Neutrophil (primary cell): ENCODE measurements at regions not wholly inside any gene's neighbourhood (a gene's known extent, or its start where the extent isn't known, plus 50 kb on each side); places are given as distances from the start of the nearest gene placed in this dataset.

Experiments used
- H3K27ac ChIP-seq: fragments of 200-600 bp; sonication (generic); 2 replicates; pipeline ENCODE4 v1.5.1; 2016; ENCODE audit warnings: mild to moderate bottlenecking, moderate library complexity
- H3K27me3 ChIP-seq: fragments of 200-600 bp; sonication (generic); 2 replicates; pipeline ENCODE4 v1.6.0; 2016; ENCODE audit warnings: mild to moderate bottlenecking
- H3K36me3 ChIP-seq: fragments of 200-600 bp; sonication (generic); 2 replicates; pipeline ENCODE4 v1.5.1; 2017
- H3K4me1 ChIP-seq, 2 experiments: fragments of 200-600 bp in 1 of 2; sonication (generic) in 1 of 2; 1 replicate in 1 of 2; 2 replicates in 1 of 2; pipeline versions ENCODE4 v1.5.1 to v1.6.1; 2013 to 2016; ENCODE audit warnings: low read depth in 1 of 2, low read length in 1 of 2, mild to moderate bottlenecking in 1 of 2, moderate library complexity in 1 of 2; ENCODE audit not compliant: control insufficient read depth in 1 of 2, insufficient read depth in 1 of 2
- H3K4me3 ChIP-seq, 2 experiments: fragments of 200-600 bp in 1 of 2; sonication (generic) in 1 of 2; 1 replicate in 1 of 2; 2 replicates in 1 of 2; pipeline ENCODE4 v1.5.1; 2013 to 2016; ENCODE audit warnings: low read depth in 1 of 2, low read length in 1 of 2, mild to moderate bottlenecking in 1 of 2, moderate library complexity in 1 of 2
- H3K9me3 ChIP-seq: fragments of 200-600 bp; sonication (generic); 2 replicates; pipeline ENCODE4 v1.5.1; 2016
- CTCF ChIP-seq: fragments of 200-600 bp; sonication (generic); IDR thresholded peaks from 2 replicates; pipeline ENCODE4 v1.5.1; 2016; ENCODE audit warnings: antibody characterized with exemption

DNA sequence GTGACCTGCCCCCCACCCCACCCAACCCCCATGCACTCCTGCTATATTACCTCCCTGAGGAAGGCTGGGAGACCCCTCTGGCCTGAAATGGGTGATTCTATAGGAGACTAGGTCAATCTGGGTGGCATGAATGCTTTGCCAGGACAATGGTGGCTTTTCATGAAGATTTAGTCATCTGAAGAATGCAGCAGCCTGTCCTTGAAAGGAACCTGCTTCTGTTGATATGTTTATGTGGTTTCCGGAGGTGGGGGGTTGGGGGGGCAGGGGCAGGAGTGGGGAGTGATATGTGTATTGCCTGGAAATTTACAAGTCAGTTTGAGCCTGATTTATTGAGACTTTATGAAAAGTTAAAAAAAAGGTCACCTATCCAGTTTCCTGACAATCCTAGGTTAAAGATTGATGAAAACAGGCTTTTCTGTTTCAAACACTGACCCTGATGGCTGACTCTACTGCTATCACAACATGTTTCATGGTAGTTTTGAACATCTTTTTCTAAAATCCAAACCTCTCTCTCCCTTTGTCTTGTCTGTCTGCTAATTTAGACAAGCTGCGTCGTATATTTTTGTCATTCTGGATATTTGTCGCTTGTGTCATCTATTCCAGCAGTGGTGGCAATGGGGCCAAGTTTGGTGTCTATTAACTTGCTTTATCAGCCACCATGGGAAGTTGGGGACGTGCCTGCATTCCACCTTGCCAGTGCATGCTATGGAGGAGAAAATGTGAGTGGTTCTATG is 153.7 kb upstream of the EGFLAM start:
- no peaks in the 10 kb centered on the region for H3K4me1 ChIP-seq
- H3K4me3 ChIP-seq, result no peak overlapping the region
- H3K9me3 ChIP-seq, result no peaks in the 10 kb centered on the region
- no peak overlapping the region for H3K27ac ChIP-seq
- no peaks in the 10 kb centered on the region for H3K27me3 ChIP-seq
- no peaks in the 10 kb centered on the region for H3K36me3 ChIP-seq
- TF ChIP-seq CTCF, result no peak

GRCh38 chr5:38101897-38102296 is 156.5 kb upstream of the EGFLAM start:
- H3K36me3 ChIP-seq, result no peaks in the 10 kb centered on the region
- H3K27me3 ChIP-seq, result no peaks in the 10 kb centered on the region
- no peak overlapping the region for H3K4me3 ChIP-seq
- H3K4me1 ChIP-seq, result no peaks in the 10 kb centered on the region
- H3K9me3 ChIP-seq, result no peaks in the 10 kb centered on the region
- TF ChIP-seq CTCF, result no peak
- H3K27ac ChIP-seq, result no peak overlapping the region

- H3K4me1 ChIP-seq, result no peaks in the 10 kb centered on the region
- H3K4me3 ChIP-seq, result no peak overlapping the region
- TF ChIP-seq CTCF, result no peak
- no peaks in the 10 kb centered on the region for H3K9me3 ChIP-seq
- H3K27ac ChIP-seq, result no peak overlapping the region
- H3K36me3 ChIP-seq, result no peaks in the 10 kb centered on the region
- no peaks in the 10 kb centered on the region for H3K27me3 ChIP-seq
Observed at GRCh38 chr5:38099205-38100168, 158.9 kb upstream of the EGFLAM start.

- Histone ChIP-seq H3K36me3 (no peaks in the 10 kb centered on the region), H3K9me3 (no peaks in the 10 kb centered on the region), H3K4me1 (no peaks in the 10 kb centered on the region), H3K27ac (no peak overlapping the region), H3K27me3 (no peaks in the 10 kb centered on the region), H3K4me3 (no peak overlapping the region)
- no peak for TF ChIP-seq CTCF
Observed at GRCh38 chr5:38094889-38095288, 163.5 kb upstream of the EGFLAM start.

DNA sequence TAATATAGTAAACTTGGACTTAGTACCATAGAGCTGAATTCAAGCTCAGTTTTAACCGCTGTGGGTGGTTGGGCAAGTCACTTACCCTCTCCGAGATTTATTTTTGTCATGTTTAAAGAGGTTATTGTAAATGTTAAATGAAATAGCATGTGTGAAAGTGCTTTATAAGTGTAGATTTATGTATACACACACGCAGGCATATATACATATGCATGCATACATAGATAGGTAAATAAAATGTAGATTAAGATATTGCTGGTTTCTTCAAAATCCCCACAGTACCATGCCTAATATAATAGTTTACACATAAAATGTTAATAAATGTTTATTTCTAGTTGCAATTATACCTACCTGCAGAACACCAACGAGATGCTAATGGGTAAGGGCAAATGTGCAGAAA is 164.5 kb upstream of the EGFLAM start:
- Histone ChIP-seq H3K27me3 (no peaks in the 10 kb centered on the region), H3K36me3 (no peaks in the 10 kb centered on the region), H3K27ac (no peak overlapping the region), H3K9me3 (no peaks in the 10 kb centered on the region), H3K4me1 (no peaks in the 10 kb centered on the region), H3K4me3 (no peak overlapping the region)
- TF ChIP-seq CTCF, result no peak
